OCI-LY1 (cell line): ENCODE measurements at regions not wholly inside any gene's neighbourhood (a gene's known extent, or its start where the extent isn't known, plus 50 kb on each side); places are given as distances from the start of the nearest gene placed in this dataset.

Experiments used
- H2AFZ ChIP-seq: fragments of 200-600 bp; sonication (generic), shearing (Covaris generic); 2 replicates; pipeline ENCODE4 v1.6.0; 2014; ENCODE audit warnings: antibody characterized with exemption, mild to moderate bottlenecking, low read length
- H3F3A ChIP-seq: fragments of 200-600 bp; sonication (generic), shearing (Covaris generic); 2 replicates; pipeline ENCODE4 v1.6.0; 2014; ENCODE audit warnings: mild to moderate bottlenecking, antibody characterized with exemption, low read length, moderate library complexity; ENCODE audit not compliant: insufficient read depth
- H3K27ac ChIP-seq: fragments of 200-600 bp; sonication (generic); 2 replicates; pipeline ENCODE4 v1.5.1; 2014; ENCODE audit warnings: low read length, mixed run types, mild to moderate bottlenecking, low read depth; ENCODE audit not compliant: poor library complexity, severe bottlenecking
- H3K27me3 ChIP-seq: fragments of 200-600 bp; sonication (generic); 2 replicates; pipeline ENCODE4 v1.6.0; 2014; ENCODE audit warnings: antibody characterized with exemption, mild to moderate bottlenecking, low read length, moderate library complexity; ENCODE audit not compliant: insufficient read depth
- H3K36me3 ChIP-seq: fragments of 200-600 bp; sonication (generic); 2 replicates; pipeline ENCODE4 v1.6.1; 2014; ENCODE audit warnings: mild to moderate bottlenecking, antibody characterized with exemption, low read length, moderate library complexity, mixed read lengths; ENCODE audit not compliant: insufficient read depth
- H3K4me1 ChIP-seq: fragments of 200-600 bp; sonication (generic); 2 replicates; pipeline ENCODE4 v1.5.1; 2014; ENCODE audit warnings: mild to moderate bottlenecking, low read length, moderate library complexity; ENCODE audit not compliant: insufficient read depth, severe bottlenecking
- H3K4me2 ChIP-seq: fragments of 200-600 bp; sonication (generic), shearing (Covaris generic); 2 replicates; pipeline ENCODE4 v1.6.1; 2014; ENCODE audit warnings: low read length
- H3K4me3 ChIP-seq: fragments of 200-600 bp; sonication (generic); 2 replicates; pipeline ENCODE4 v1.5.1; 2014; ENCODE audit warnings: low read length, low read depth, mild to moderate bottlenecking, mixed read lengths; ENCODE audit not compliant: poor library complexity, severe bottlenecking
- H3K79me2 ChIP-seq: fragments of 200-600 bp; shearing (Covaris generic); 2 replicates; pipeline ENCODE4 v1.6.1; 2016; ENCODE audit warnings: mixed run types, low read length, mixed read lengths; ENCODE audit not compliant: insufficient read depth
- H3K9ac ChIP-seq: fragments of 200-600 bp; sonication (generic), shearing (Covaris generic); 2 replicates; pipeline ENCODE4 v1.6.1; 2014; ENCODE audit warnings: mild to moderate bottlenecking, low read length, mixed read lengths
- H3K9me2 ChIP-seq: fragments of 200-600 bp; sonication (generic), shearing (Covaris generic); 2 replicates; pipeline ENCODE4 v1.6.1; 2014; ENCODE audit warnings: low read depth, mild to moderate bottlenecking, low read length, mixed read lengths
- H3K9me3 ChIP-seq: fragments of 200-600 bp; shearing (Covaris generic); 2 replicates; pipeline ENCODE4 v1.6.1; 2014; ENCODE audit warnings: low read length, mixed read lengths
- H4K20me1 ChIP-seq: fragments of 200-600 bp; sonication (generic), shearing (Covaris generic); 2 replicates; pipeline ENCODE4 v1.6.0; 2016; ENCODE audit warnings: mild to moderate bottlenecking, low read length; ENCODE audit not compliant: insufficient read depth
- EZH2 ChIP-seq: fragments of 200-600 bp; sonication (generic), shearing (Covaris generic); IDR thresholded peaks from 2 replicates; pipeline ENCODE4 v1.8.0; 2017; ENCODE audit warnings: borderline replicate concordance, mixed run types, mild to moderate bottlenecking, antibody characterized with exemption, low read length, moderate library complexity, mixed read lengths
- TF ChIP-seq, protein P1 (sequence below): fragments of 200-600 bp; sonication (generic), shearing (Covaris generic); IDR thresholded peaks from 2 replicates; pipeline ENCODE4 v1.5.1; 2017; ENCODE audit warnings: mild to moderate bottlenecking, antibody characterized with exemption, low read length, moderate library complexity, mixed read lengths

DNA sequence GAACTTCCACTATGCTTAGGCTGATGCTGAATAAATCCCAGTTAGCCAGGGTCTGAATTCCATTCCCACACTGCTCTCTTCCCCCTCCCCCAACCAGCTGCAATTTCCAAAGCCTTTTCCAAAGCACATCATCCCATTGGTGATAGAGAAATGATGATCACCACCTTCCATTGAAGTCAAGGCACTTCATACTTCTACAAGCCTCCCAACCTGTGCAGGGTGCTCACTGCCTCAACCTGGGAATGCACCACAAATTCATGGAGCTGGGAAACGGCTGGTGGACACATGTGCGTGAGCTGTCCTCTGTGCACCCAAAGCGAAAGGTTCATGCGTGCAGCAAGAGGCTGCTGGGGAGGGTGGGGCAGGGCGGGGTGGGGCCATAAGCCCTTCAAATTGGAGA is 302.7 kb upstream of the IRX3 start:
- no peaks in the 10 kb centered on the region for H3F3A ChIP-seq
- no peaks in the 10 kb centered on the region for H4K20me1 ChIP-seq
- H3K4me2 ChIP-seq: no peak overlapping the region

DNA sequence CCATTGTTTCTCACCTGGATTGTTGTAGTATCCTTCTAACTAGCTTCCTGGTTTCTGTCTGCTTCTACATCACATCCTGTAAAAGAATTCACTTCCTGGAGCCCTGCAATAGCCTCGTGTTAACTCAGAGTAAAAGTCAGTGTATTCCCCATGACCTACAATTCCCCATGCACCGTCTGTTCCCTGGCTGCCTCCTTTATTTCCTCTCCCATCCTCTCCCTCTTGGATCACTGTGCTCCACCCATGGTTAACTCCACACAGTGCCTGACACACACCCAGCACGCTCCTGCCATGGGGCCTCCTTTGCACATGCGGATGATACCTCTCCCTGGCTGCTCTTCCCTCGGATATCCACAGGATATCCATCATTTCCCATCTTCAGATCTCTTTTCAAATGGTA is 301.4 kb upstream of the IRX3 start:
- H3K36me3 ChIP-seq: no peaks in the 10 kb centered on the region
- no peaks in the 10 kb centered on the region for H3K27me3 ChIP-seq
- H3K9ac ChIP-seq: no peak overlapping the region
- H3K4me1 ChIP-seq: no peaks in the 10 kb centered on the region
- no peak overlapping the region for H3K27ac ChIP-seq
- H4K20me1 ChIP-seq: no peaks in the 10 kb centered on the region
- no peak overlapping the region for H3K4me3 ChIP-seq
- H3K9me2 ChIP-seq: no peaks in the 10 kb centered on the region
- H3K4me2 ChIP-seq: no peak overlapping the region
- H3K9me3 ChIP-seq: no peaks in the 10 kb centered on the region
- no peak for TF ChIP-seq EZH2
- TF ChIP-seq, protein P1, sequence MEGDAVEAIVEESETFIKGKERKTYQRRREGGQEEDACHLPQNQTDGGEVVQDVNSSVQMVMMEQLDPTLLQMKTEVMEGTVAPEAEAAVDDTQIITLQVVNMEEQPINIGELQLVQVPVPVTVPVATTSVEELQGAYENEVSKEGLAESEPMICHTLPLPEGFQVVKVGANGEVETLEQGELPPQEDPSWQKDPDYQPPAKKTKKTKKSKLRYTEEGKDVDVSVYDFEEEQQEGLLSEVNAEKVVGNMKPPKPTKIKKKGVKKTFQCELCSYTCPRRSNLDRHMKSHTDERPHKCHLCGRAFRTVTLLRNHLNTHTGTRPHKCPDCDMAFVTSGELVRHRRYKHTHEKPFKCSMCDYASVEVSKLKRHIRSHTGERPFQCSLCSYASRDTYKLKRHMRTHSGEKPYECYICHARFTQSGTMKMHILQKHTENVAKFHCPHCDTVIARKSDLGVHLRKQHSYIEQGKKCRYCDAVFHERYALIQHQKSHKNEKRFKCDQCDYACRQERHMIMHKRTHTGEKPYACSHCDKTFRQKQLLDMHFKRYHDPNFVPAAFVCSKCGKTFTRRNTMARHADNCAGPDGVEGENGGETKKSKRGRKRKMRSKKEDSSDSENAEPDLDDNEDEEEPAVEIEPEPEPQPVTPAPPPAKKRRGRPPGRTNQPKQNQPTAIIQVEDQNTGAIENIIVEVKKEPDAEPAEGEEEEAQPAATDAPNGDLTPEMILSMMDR: no peak
- H3K79me2 ChIP-seq: no peaks in the 10 kb centered on the region
- no peak overlapping the region for H2AFZ ChIP-seq
- H3F3A ChIP-seq: no peaks in the 10 kb centered on the region

More for the DNA sequence above, 302.7 kb upstream of the IRX3 start:
- Histone ChIP-seq H3K36me3 (no peaks in the 10 kb centered on the region), H3K4me3 (no peak overlapping the region), H3K27me3 (no peaks in the 10 kb centered on the region), H3K79me2 (no peaks in the 10 kb centered on the region), H3K9me3 (no peaks in the 10 kb centered on the region), H3K4me1 (no peaks in the 10 kb centered on the region), H2AFZ (no peak overlapping the region), H3K9me2 (no peaks in the 10 kb centered on the region), H3K27ac (no peak overlapping the region), H3K9ac (no peak overlapping the region)
- no peak for TF ChIP-seq EZH2
- TF ChIP-seq, protein P1: no peak

- H3K9me3 ChIP-seq: no peaks in the 10 kb centered on the region
- no peak overlapping the region for H3K27ac ChIP-seq
- no peak overlapping the region for H3K4me3 ChIP-seq
- no peaks in the 10 kb centered on the region for H3K4me1 ChIP-seq
- no peaks in the 10 kb centered on the region for H3F3A ChIP-seq
- no peaks in the 10 kb centered on the region for H4K20me1 ChIP-seq
- H3K4me2 ChIP-seq: no peak overlapping the region
- no peaks in the 10 kb centered on the region for H3K79me2 ChIP-seq
- no peaks in the 10 kb centered on the region for H3K9me2 ChIP-seq
- no peak overlapping the region for H2AFZ ChIP-seq
- H3K36me3 ChIP-seq: no peaks in the 10 kb centered on the region
- H3K27me3 ChIP-seq: no peaks in the 10 kb centered on the region
- TF ChIP-seq, protein P1: no peak
- no peak for TF ChIP-seq EZH2
- no peak overlapping the region for H3K9ac ChIP-seq
Observed at GRCh38 chr16:54587176-54587515, 300.6 kb upstream of the IRX3 start.
